K562 (cell line): ENCODE measurements at regions not wholly inside any gene's neighbourhood (a gene's known extent, or its start where the extent isn't known, plus 50 kb on each side); places are given as distances from the start of the nearest gene placed in this dataset.
A peak's percentile ranks its signal among the peaks of the same experiment; 100 is the strongest.

Experiments
- ATAC-seq: fragments of 200-7000 bp; cut with Tn5 transposase; 3 replicates; pipeline ENCODE4 v1.9.1; 2020; ENCODE audit warnings: moderate library complexity
- BruUV-seq: library from RNA; stranded (reverse); fragments of 400-500 nt; replicated peaks from 2 replicates; lab custom pipeline; 2021; lab: Mats Ljungman, UMichigan
- CTCF ChIA-PET: fragments of 300-600 bp; formaldehyde crosslinking; extraction: SDS; loops from one replicate; lab custom pipeline; 2021; ENCODE audit warnings: low intra/inter-chr PET ratio; lab: Yijun Ruan, JAX
- POLR2A ChIA-PET: fragments of 300-600, 350-650 bp; sonication (Branson Sonifier 250); formaldehyde crosslinking; extraction: SDS; loops from one replicate; lab custom pipeline; 2021; ENCODE audit warnings: antibody characterized with exemption, inconsistent platforms; lab: Yijun Ruan, JAX
- DNase-seq, 4 experiments: peaks; one replicate each; pipeline versions ENCODE4 v3.0.0 to v3.0.0-alpha.2; 2011 to 2018; ENCODE audit warnings: low spot score in 3 of 4, mixed read lengths in 3 of 4; ENCODE audit errors: extremely low read depth in 1 of 4
- FAIRE-seq: peaks from 2 replicates; lab custom pipeline; 2011; peaks lifted over from hg19 to GRCh38; lab: Jason Lieb, UNC
- H2AFZ ChIP-seq: 2 replicates; pipeline ENCODE4 v1.6.0; 2011; ENCODE audit warnings: low read depth, low read length, control low read depth, inconsistent platforms
- H3K27ac ChIP-seq: fragments of 200-600 bp; 3 replicates; pipeline ENCODE4 v1.8.0; 2011; ENCODE audit warnings: low read depth, mild to moderate bottlenecking, control low read depth, inconsistent platforms, low read length, moderate library complexity, mixed read lengths; ENCODE audit errors: extremely low read depth
- H3K27me3 ChIP-seq, 2 experiments: fragments of 300-600 bp in 1 of 2; 2 replicates in 1 of 2; 3 replicates in 1 of 2; pipeline versions ENCODE4 v1.6.0 to v1.8.0; 2011; ENCODE audit warnings: inconsistent platforms in 2 of 2, low read length in 2 of 2, mild to moderate bottlenecking in 1 of 2, mixed read lengths in 1 of 2, moderate library complexity in 1 of 2; ENCODE audit not compliant: control insufficient read depth in 2 of 2, insufficient read depth in 2 of 2
- H3K36me3 ChIP-seq: fragments of 300-600 bp; 3 replicates; pipeline ENCODE4 v1.8.0; 2011; ENCODE audit warnings: mild to moderate bottlenecking, low read length, inconsistent platforms; ENCODE audit not compliant: control insufficient read depth, insufficient read depth
- H3K4me1 ChIP-seq, 2 experiments: fragments of 200-600 bp in 1 of 2; replicated peaks in 1 of 2; 2 replicates in 1 of 2; 3 replicates in 1 of 2; pipeline versions ENCODE4 v1.5.1 to v1.8.0; 2011; ENCODE audit warnings: inconsistent platforms in 2 of 2, low read length in 2 of 2, mild to moderate bottlenecking in 1 of 2, mixed read lengths in 1 of 2, moderate library complexity in 1 of 2; ENCODE audit not compliant: control insufficient read depth in 2 of 2, insufficient read depth in 2 of 2
- H3K4me2 ChIP-seq: 2 replicates; pipeline ENCODE4 v1.6.1; 2011; ENCODE audit warnings: low read length, control low read depth, inconsistent platforms, mixed read lengths; ENCODE audit not compliant: insufficient read depth
- H3K4me3 ChIP-seq: fragments of 200-600 bp; sonication (generic), shearing (Covaris generic); 2 replicates; pipeline ENCODE4 v1.5.1; 2016; ENCODE audit warnings: control low read depth, inconsistent platforms
- H3K79me2 ChIP-seq: fragments of 200-600 bp; 3 replicates; pipeline ENCODE4 v1.8.0; 2011; ENCODE audit warnings: low read length, inconsistent platforms; ENCODE audit not compliant: control insufficient read depth, insufficient read depth
- H3K9ac ChIP-seq, 2 experiments: 2 replicates each; pipeline versions ENCODE4 v1.6.0 to v1.6.1; 2011; ENCODE audit warnings: low read depth in 2 of 2, low read length in 2 of 2, control low read depth in 1 of 2, inconsistent platforms in 1 of 2, mild to moderate bottlenecking in 1 of 2, mixed read lengths in 1 of 2; ENCODE audit not compliant: insufficient read depth in 1 of 2
- H3K9me1 ChIP-seq: one replicate; pipeline ENCODE4 v1.6.0; 2011; ENCODE audit warnings: inconsistent platforms, mild to moderate bottlenecking, low read length, moderate library complexity; ENCODE audit not compliant: control insufficient read depth, insufficient read depth
- H3K9me3 ChIP-seq: replicated peaks from 2 replicates; pipeline ENCODE4 v1.5.1; 2011; ENCODE audit warnings: low read depth, low read length, inconsistent platforms; ENCODE audit not compliant: control insufficient read depth, insufficient read depth
- H4K20me1 ChIP-seq: replicated peaks from 2 replicates; pipeline ENCODE4 v1.6.1; 2011; ENCODE audit warnings: low read length, inconsistent platforms, mixed read lengths; ENCODE audit not compliant: control insufficient read depth, insufficient read depth
- BDP1 ChIP-seq: IDR thresholded peaks from 3 replicates; pipeline ENCODE4 v1.6.1; 2011; ENCODE audit not compliant: insufficient read length, insufficient read depth
- BRF2 ChIP-seq: IDR thresholded peaks from 3 replicates; pipeline ENCODE4 v1.6.1; 2011; ENCODE audit warnings: borderline replicate concordance, mild to moderate bottlenecking; ENCODE audit not compliant: insufficient read length, insufficient read depth
- FOXA3 ChIP-seq, 2 experiments: fragments of 450-650 bp in 1 of 2; sonication (generic) in 1 of 2; formaldehyde crosslinking; IDR thresholded peaks in 1 of 2; conservative IDR thresholded peaks in 1 of 2; 2 replicates each; pipeline versions ENCODE4 v1.4.0 to v1.8.0; 2020 to 2022; ENCODE audit warnings: mild to moderate bottlenecking in 2 of 2, missing genetic modification reagents in 1 of 2
- KDM2B ChIP-seq: fragments of 250-450 bp; sonication (Bioruptor Pico); IDR thresholded peaks from 2 replicates; pipeline ENCODE4 v1.8.0; 2021; ENCODE audit warnings: mild to moderate bottlenecking, moderate library complexity
- PCBP1 ChIP-seq: fragments of 200-400 bp; formaldehyde crosslinking; IDR thresholded peaks from 2 replicates; pipeline ENCODE4 v1.6.1; 2018; ENCODE audit warnings: mild to moderate bottlenecking, low read depth, low read length; ENCODE audit not compliant: poor library complexity, severe bottlenecking
- PHB ChIP-seq: fragments of 250-450 bp; sonication (Bioruptor Pico); IDR thresholded peaks from 2 replicates; pipeline ENCODE4 v1.5.0; 2021
- RUNX1 ChIP-seq: sonication (generic); IDR thresholded peaks from 2 replicates; pipeline ENCODE4 v1.6.1; 2016; ENCODE audit warnings: antibody characterized with exemption, low read depth
- TRIM28 ChIP-seq: fragments of 450-650 bp; IDR thresholded peaks from 2 replicates; pipeline ENCODE4 v1.6.1; 2017
- TSC22D4 ChIP-seq: fragments of 450-650 bp; IDR thresholded peaks from 2 replicates; pipeline ENCODE4 v1.6.1; 2016; ENCODE audit warnings: missing genetic modification characterization, missing biosample characterization, control low read depth
- YBX1 ChIP-seq: fragments of 450-650 bp; IDR thresholded peaks from 2 replicates; pipeline ENCODE4 v1.7.1; 2016; ENCODE audit warnings: mild to moderate bottlenecking
- ZC3H8 ChIP-seq: fragments of 450-650 bp; IDR thresholded peaks from 2 replicates; pipeline ENCODE4 v1.6.1; 2017
- ZNF511 ChIP-seq: sonication (generic); formaldehyde crosslinking; IDR thresholded peaks from 2 replicates; pipeline ENCODE4 v1.8.0; 2022; ENCODE audit warnings: mild to moderate bottlenecking, missing genetic modification reagents
- ZNF561 ChIP-seq: fragments of 450-650 bp; formaldehyde crosslinking; conservative IDR thresholded peaks from 2 replicates; pipeline ENCODE4 v1.4.0; 2020; ENCODE audit warnings: mild to moderate bottlenecking, moderate library complexity
- WGBS: fragments of 100-300 bp; shearing (Covaris generic); methylation state at CpG from one replicate; pipeline ENCODE4 v1.1.6; 2016; ENCODE audit warnings: low coverage, mixed read lengths; ENCODE audit not compliant: insufficient coverage; ENCODE audit errors: missing lambda C conversion rate; 5-methylcytosine and 5-hydroxymethylcytosine counted together
- in situ Hi-C: fragments of 300-500 bp; cut with MboI; formaldehyde crosslinking; loops from 4 replicates; pipeline ENCODE4 v1.15.0; 2018; ENCODE audit warnings: inconsistent platforms, mixed read lengths
- intact Hi-C: fragments of 100-400 bp; cut with micrococcal nuclease; formaldehyde crosslinking; loops from 2 replicates; pipeline ENCODE4 v1.14.2; 2022
- TF ChIP-seq, protein P1 (sequence below): sonication (generic); formaldehyde crosslinking; IDR thresholded peaks from 2 replicates; pipeline ENCODE4 v1.5.0; 2020; ENCODE audit warnings: missing genetic modification reagents

- peaks cover 3% of the 10 kb centered on the region in 2 experiments; a peak in 1 of 5 replicates for H3K27me3 ChIP-seq
- no peak overlapping the region for H3K4me2 ChIP-seq
- H3K4me1 ChIP-seq, result no peaks in the 10 kb centered on the region
- TF ChIP-seq KDM2B (CRISPR knock-in tag) (no peak), FOXA3 (CRISPR knock-in tag; conservative IDR thresholded peaks at IDR 0.05 in 1 of 2, IDR thresholded peaks at IDR 0.05 in 1 of 2) (peak in 1 of 2 experiments; percentile 45; a peak in 1 of 4 replicates), ZNF511 (CRISPR knock-in tag) (no peak)
- intact Hi-C loops (no loop called here), in situ Hi-C loops (no loop called here)
- POLR2A ChIA-PET, result interaction anchor here (0.6 kb wide), 1 partner anchor 11 kb away, joined by 3 read pairs; no protein-coding TSS in a partner anchor
- FAIRE-seq, result no peak
- H3K36me3 ChIP-seq, result no peaks in the 10 kb centered on the region
- no peak for ATAC-seq
- no peak overlapping the region for H2AFZ ChIP-seq
- no peaks in the 10 kb centered on the region for H4K20me1 ChIP-seq
- H3K9me1 ChIP-seq, result no peaks in the 10 kb centered on the region
- no peak overlapping the region for H3K4me3 ChIP-seq
- no peaks in the 10 kb centered on the region for H3K79me2 ChIP-seq
- DNase-seq, result no peak
- 0% methylated on average over 10 of the region's 10 CpGs for WGBS
- CTCF ChIA-PET, result no interaction called here
- H3K9ac ChIP-seq, result no peak overlapping the region
- BruUV-seq, result no TSS peak
- no peaks in the 10 kb centered on the region for H3K9me3 ChIP-seq
- H3K27ac ChIP-seq, result no peak overlapping the region
Measured at GRCh38 chr6:11434565-11435326, 102.8 kb upstream of the TMEM170B start.

- intact Hi-C loops (no loop called here), in situ Hi-C loops (no loop called here)
- Histone ChIP-seq H3K79me2 (no peaks in the 10 kb centered on the region), H2AFZ (no peak overlapping the region), H3K4me2 (no peak overlapping the region), H3K9ac (no peak overlapping the region), H3K27me3 (peaks cover 3% of the 10 kb centered on the region in 2 experiments; a peak in 1 of 5 replicates), H3K4me3 (no peak overlapping the region), H3K27ac (no peak overlapping the region), H3K4me1 (no peaks in the 10 kb centered on the region), H4K20me1 (no peaks in the 10 kb centered on the region), H3K9me3 (no peaks in the 10 kb centered on the region), H3K36me3 (no peaks in the 10 kb centered on the region), H3K9me1 (no peaks in the 10 kb centered on the region)
- BruUV-seq, result no TSS peak
- FAIRE-seq (no peak), ATAC-seq (no peak), DNase-seq (no peak)
- WGBS, result 0% methylated on average over 1 of the region's 1 CpG
- ChIA-PET POLR2A (no interaction called here), CTCF (no interaction called here)
- TF ChIP-seq PHB (CRISPR knock-in tag), result no peak
- no peak for TF ChIP-seq BDP1
- TF ChIP-seq RUNX1, result no peak
- TF ChIP-seq, protein P1, sequence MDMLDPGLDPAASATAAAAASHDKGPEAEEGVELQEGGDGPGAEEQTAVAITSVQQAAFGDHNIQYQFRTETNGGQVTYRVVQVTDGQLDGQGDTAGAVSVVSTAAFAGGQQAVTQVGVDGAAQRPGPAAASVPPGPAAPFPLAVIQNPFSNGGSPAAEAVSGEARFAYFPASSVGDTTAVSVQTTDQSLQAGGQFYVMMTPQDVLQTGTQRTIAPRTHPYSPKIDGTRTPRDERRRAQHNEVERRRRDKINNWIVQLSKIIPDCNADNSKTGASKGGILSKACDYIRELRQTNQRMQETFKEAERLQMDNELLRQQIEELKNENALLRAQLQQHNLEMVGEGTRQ (CRISPR knock-in tag), result no peak
- no peak for TF ChIP-seq ZNF561
- TF ChIP-seq TSC22D4 (tag), result no peak
- no peak for TF ChIP-seq YBX1
- TF ChIP-seq PCBP1, result no peak
- TF ChIP-seq ZC3H8, result no peak
- no peak for TF ChIP-seq TRIM28
- no peak for TF ChIP-seq BRF2
Measured at GRCh38 chr6:11433860-11434259, 103.7 kb upstream of the TMEM170B start.
